ENCODE measurements at regions not wholly inside any gene's neighbourhood (a gene's known extent, or its start where the extent isn't known, plus 50 kb on each side); places are given as distances from the start of the nearest gene placed in this dataset.
"Not testable (repeated sequence)": the region's sequence is repeated elsewhere in the genome, so short reads cannot be mapped to it uniquely, and the experiment has no call there.

DNA sequence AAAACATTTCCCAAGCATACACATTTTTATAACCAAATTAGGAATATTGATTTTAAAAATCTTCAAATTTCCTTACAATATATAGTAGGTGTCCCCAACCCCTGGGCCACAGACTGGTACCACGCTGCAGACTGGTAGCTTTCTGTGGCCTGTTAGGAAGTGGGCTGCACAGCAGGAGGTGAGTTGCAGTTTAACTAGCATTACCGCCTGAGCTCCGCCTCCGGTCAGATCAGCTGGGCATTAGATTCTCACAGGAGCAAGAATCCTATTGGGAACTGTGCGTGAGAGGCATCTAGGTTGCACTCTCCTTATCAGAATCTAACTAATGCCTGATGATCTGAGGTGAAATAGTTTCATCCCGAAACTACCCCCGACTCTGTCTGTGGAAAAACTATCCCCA, 62.1 kb downstream of the ZWINT start:
- DNase-seq, result no peak

DNA sequence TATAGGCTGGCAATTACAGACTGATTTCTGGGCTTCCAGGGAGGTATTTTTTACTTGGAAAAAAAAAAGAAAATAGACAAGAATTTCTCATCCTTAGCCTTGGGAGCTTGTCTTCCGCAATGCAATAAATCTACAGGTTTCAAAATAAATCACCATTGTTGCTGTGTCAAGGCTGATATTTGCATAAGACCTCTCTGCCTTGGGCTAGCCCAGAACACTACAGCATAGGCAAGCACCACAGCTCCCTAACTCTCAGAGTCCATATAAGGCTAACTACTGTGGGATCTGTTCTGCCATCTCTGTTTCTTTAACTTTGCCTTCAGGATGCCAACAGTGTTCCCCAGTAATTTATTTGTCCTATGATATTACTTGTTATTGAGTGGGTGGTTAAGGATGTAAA, 64.4 kb downstream of the ZWINT start:
- no peak for DNase-seq

- no peak for DNase-seq
Observed at GRCh38 chr10:56288403-56288802, 72.7 kb downstream of the ZWINT start.

- DNase-seq, result no peak
Observed at GRCh38 chr10:56286096-56286495, 75.0 kb downstream of the ZWINT start.

DNA sequence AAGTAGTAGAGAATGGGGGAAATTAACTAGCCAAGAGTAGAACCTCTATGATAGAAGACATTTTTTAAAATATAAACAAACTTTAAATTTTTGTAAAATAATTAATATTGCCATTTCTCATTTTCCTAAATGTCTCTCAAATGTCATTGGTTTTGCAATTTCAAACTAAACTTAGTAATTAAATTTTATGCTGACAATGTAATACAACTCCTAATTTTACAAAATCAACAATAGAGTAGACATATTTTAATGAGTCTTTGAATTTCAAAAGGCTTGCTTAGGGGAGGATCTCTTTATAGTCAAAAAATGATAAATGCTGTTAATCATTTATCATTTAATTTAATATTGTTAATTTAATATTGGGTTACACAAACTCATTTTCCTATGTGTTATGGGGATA, 81.8 kb downstream of the ZWINT start:
- no peak for DNase-seq

GRCh38 chr10:56269181-56269580, 91.9 kb downstream of the ZWINT start:
- no peak for DNase-seq

DNA sequence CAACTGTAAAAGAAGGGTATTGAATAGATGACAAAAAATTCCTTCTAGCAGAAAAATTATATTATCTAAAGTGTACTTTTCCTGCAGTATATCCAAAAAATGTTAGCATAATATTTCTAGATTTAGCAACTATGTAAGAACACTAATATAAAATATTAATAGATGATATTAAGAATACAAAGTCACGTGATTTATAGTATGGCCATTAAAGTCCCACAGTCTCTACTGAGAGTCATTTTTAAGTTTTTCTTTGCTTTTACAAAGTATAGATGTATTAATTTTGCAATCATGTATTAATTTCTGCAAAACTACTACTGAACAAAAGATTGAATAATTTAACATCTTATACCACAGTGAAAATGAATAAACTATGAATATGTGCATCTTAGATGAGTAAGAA, 94.9 kb downstream of the ZWINT start:
- no peak for DNase-seq

- DNase-seq, result no peak
Observed at GRCh38 chr10:56258991-56259390, 102.1 kb downstream of the ZWINT start.

- DNase-seq, result no peak
Observed at GRCh38 chr10:56258378-56258777, 102.7 kb downstream of the ZWINT start.

DNA sequence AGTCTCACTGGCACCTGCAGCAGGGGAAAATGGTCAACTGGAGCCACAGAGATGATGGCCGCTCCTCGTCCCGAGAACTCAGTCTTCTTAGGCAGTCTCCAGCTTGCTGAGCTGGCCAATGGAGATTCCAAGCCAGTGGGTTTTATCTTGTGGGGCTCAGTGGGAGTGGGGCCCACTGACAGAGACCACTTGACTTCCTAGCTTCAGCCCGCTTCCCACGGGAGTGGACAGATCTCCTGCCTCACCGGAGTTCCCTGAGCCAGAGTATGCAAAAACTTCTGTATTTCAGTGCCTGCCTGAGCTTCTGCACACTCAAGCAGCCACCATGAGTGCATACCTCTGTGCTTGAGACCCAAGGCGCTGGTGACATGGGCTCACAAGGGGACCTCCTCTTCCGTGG, 105.8 kb downstream of the ZWINT start:
- DNase-seq, result no peak

GRCh38 chr10:56240471-56240870, 120.6 kb downstream of the ZWINT start:
- DNase-seq, result no peak

- no peak for DNase-seq
Observed at GRCh38 chr10:56231436-56231835, 129.6 kb downstream of the ZWINT start.

GRCh38 chr10:56222237-56222636, 138.8 kb downstream of the ZWINT start:
- no peak for DNase-seq

DNA sequence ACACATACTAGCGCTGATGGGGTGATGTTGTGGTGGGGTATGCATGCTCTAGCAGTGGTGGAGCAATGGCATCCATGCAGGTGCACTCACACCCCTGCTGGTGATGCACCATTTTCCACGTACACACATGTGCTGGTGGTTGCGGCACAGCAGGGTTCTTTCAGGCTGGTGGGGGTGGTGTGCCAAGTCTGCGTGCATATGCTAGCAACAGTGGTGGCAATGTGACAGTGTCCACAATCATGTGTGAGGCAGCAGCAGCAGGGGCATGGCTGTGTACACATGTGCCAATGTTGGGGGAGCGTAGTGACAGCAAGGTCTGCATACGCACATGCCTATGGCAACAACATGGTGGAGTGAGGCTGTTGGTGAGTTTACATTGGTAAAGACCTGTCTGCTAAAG, 148.1 kb downstream of the ZWINT start:
- no peak for DNase-seq

DNA sequence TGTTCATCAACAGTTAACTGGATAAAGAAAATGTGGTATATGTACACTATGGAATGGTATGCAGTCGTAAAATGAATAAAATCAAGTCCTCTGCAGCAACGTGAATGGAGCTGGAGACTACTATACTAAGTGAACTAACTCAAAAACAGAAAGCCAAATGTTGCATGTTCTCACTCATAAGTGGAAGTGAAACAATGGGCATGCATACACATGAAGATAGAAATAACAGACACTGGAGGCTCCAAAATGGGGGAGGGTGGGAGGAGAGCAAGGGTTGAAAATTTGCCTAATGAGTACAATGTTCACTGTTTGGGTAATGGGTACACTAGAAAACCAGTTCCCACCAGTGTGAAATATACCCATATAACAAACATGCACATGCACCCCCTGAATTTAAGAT, 179.5 kb downstream of the ZWINT start:
- no peak for DNase-seq

- no peak for DNase-seq
Observed at GRCh38 chr10:56178210-56178609, 182.8 kb downstream of the ZWINT start.

DNA sequence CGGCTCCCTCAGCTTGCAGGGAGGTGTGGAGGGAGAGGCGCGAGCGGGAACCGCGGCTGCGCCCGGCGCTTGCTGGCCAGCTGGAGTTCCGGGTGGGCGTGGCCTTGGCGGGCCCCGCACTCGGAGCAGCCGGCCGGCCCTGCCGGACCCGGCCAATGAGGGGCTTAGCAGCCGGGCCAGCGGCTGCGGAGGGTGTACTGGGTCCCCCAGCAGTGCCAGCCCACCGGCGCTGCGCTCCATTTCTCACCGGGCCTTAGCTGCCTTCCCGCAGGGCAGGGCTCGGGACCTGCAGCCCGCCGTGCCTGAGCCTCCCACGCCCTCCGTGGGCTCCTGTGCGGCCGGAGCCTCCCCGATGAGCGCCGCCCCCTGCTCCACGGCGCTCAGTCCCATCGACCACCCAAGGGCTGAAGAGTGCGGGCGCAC, 206.0 kb downstream of the ZWINT start:
- not testable (repeated sequence) for DNase-seq

GRCh38 chr10:56146806-56147205, 214.3 kb downstream of the ZWINT start:
- no peak for DNase-seq

DNA sequence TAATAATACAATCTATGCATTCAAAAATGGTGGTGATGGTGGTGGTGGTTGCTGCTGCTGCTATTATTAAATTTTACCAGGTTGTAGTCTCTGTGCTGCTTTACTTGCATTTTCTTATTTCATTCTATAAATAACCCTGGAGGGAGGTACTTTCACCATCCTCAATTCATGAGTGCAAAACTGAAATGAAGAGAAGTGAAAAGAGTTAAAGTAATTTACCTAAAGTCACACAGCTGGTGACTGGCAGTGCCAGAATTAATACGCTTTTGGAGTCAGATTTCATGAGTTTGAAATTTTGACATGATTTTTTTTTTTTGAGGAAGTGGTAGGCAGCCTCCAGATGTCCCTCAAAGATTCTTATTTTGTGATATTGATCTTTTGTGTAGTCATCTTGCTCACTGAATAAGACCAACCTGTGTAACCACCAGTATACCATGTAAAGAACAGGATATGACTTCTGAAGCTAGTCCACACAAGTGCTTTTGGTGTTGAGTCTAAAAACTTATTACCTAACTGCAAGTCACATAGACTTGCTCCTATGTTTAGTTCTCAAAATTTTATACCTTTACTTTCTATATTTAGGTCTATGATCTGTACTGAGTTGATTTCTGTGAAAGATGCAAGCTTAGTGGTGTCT, 218.8 kb downstream of the ZWINT start:
- no peak for DNase-seq

DNA sequence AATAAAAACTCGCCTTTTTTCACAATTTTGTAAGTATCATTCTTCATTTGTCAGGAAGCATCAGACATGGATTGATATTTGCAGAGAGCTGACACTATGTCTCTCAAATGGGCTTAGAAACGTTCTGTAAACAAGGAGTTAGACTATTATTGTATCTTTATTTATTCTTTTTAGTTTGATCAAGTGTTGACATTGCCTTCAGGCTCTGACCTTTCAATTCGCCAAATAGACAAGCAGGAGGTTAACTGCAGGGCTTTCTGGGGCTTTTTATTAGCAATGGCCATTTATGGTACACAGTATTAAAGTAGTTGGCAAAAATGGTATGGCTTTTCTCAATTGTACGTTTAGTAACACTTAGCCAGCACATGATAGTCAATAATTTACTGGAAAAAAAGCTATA, 221.7 kb downstream of the ZWINT start:
- no peak for DNase-seq

- DNase-seq, result no peak
Observed at GRCh38 chr10:56135828-56136227, 225.2 kb downstream of the ZWINT start.

DNA sequence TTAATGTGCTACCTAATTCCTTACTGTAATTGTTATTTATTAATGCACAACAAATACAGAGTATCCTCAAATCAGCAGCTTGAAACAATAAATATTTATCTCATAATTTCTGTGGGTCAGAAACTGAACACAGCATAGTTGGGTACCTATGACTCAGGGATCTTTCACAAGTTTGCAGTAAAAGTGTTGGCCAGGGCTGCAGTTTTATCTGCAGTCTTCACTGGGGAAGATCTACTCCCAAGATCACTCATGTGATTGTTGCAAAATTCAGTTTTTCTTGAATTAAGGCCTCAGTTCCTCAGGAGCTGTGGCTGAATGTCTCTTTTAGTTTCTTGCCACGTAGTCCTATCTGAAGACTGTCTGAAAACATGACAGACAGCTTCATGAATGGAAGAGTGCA, 237.8 kb downstream of the ZWINT start:
- DNase-seq, result no peak

- DNase-seq, result no peak
Observed at GRCh38 chr10:56116684-56117083, 244.4 kb downstream of the ZWINT start.

DNA sequence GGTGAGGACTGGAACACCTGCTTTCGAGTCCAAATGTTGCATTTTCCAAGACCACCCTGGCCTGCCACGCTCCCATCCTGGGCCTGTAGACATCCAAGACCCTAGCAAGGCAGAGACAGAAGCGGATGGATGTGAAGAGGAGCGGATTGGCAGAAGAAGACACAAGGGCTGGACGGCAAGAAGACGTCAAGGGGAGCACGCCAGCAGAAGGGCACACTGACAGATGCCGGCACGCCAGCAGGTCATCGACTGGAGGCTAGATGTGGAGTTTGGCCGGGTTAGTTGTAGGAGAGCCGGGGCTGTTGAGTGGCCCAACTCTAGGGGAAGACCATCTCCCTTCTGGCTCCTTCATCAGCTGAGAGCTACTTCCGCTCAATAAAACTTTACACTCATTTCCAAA, 251.6 kb downstream of the ZWINT start:
- DNase-seq, result no peak

- DNase-seq, result no peak
Observed at GRCh38 chr10:56104923-56105322, 256.1 kb downstream of the ZWINT start.
